ENCODE measurements at regions not wholly inside any gene's neighbourhood (a gene's known extent, or its start where the extent isn't known, plus 50 kb on each side); places are given as distances from the start of the nearest gene placed in this dataset.

- no peaks in the 10 kb centered on the region for H3K4me1 ChIP-seq (ENCODE audit: insufficient read depth)
- no peak for TF ChIP-seq EP300 (IDR thresholded peaks at IDR 0.05)
- no peak overlapping the region for H3K27ac ChIP-seq
- 78 to 83% (median 80%) methylated on average over 8 of the region's 8 CpGs for WGBS, 3 donors
- DNase-seq: no peak
- no peaks in the 10 kb centered on the region for H3K27me3 ChIP-seq
- H3K9me3 ChIP-seq: no peaks in the 10 kb centered on the region
- H3K36me3 ChIP-seq: no peaks in the 10 kb centered on the region
- no peak overlapping the region for H3K4me3 ChIP-seq
- intact Hi-C loops (cut with DNase I): no loop called here
Measured at GRCh38 chr2:126795656-126796055, 103.0 kb upstream of the TEX51 start.

- Histone ChIP-seq H3K4me1 (ENCODE audit: insufficient read depth) (no peaks in the 10 kb centered on the region), H3K4me3 (no peak overlapping the region), H3K27ac (no peak overlapping the region), H3K27me3 (no peaks in the 10 kb centered on the region), H3K36me3 (no peaks in the 10 kb centered on the region), H3K9me3 (no peaks in the 10 kb centered on the region)
- intact Hi-C loops (cut with DNase I): no loop called here
- TF ChIP-seq CTCF (IDR thresholded peaks at IDR 0.05) (no peak), POLR2A (IDR thresholded peaks at IDR 0.05) (no peak), EP300 (IDR thresholded peaks at IDR 0.05) (no peak)
- WGBS, 3 donors: 87 to 93% (median 89%) methylated on average over 14 of the region's 14 CpGs
- no peak for DNase-seq
Measured at GRCh38 chr2:126796931-126797621, 101.6 kb upstream of the TEX51 start.

GRCh38 chr2:126797622-126798275, 100.9 kb upstream of the TEX51 start:
- Histone ChIP-seq H3K27ac (no peak overlapping the region), H3K27me3 (no peaks in the 10 kb centered on the region), H3K4me3 (no peak overlapping the region), H3K9me3 (no peaks in the 10 kb centered on the region), H3K4me1 (ENCODE audit: insufficient read depth) (no peaks in the 10 kb centered on the region), H3K36me3 (no peaks in the 10 kb centered on the region)
- no peak for DNase-seq
- TF ChIP-seq CTCF (IDR thresholded peaks at IDR 0.05) (no peak), EP300 (IDR thresholded peaks at IDR 0.05) (no peak), POLR2A (IDR thresholded peaks at IDR 0.05) (no peak)
- 79 to 91% (median 83%) methylated on average over 13 of the region's 13 CpGs for WGBS, 3 donors
- intact Hi-C loops (cut with DNase I): no loop called here

- Histone ChIP-seq H3K4me3 (no peak overlapping the region), H3K27ac (no peak overlapping the region), H3K27me3 (no peaks in the 10 kb centered on the region), H3K4me1 (ENCODE audit: insufficient read depth) (no peaks in the 10 kb centered on the region), H3K9me3 (no peaks in the 10 kb centered on the region), H3K36me3 (no peaks in the 10 kb centered on the region)
- intact Hi-C loops (cut with DNase I): no loop called here
- no peak for DNase-seq
- 67 to 74% (median 72%) methylated on average over 9 of the region's 9 CpGs for WGBS, 3 donors
- TF ChIP-seq CTCF (IDR thresholded peaks at IDR 0.05): no peak
- no peak for TF ChIP-seq EP300 (IDR thresholded peaks at IDR 0.05)
Measured at GRCh38 chr2:126798276-126799140, 100.2 kb upstream of the TEX51 start.
